ENCODE measurements at regions not wholly inside any gene's neighbourhood (a gene's known extent, or its start where the extent isn't known, plus 50 kb on each side); places are given as distances from the start of the nearest gene placed in this dataset.

DNA sequence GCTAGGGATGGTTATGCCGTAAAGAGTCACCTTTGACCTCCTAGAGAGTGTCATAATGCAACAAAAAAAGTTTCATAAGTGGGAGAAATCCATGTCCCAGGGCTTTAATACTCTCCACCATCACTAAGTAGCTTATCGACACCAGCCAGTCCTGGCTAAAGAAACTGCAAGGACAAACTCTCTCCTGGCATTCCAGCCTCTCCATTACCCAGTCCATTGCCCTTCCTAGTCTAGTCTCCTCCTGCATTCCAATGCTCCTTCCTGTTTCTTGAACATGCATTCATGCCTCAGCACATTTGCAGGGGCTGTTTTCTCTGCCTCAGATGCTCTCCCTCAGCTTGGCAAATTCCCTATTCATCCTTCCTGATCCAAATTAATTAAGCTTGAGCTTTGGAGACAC lies 364.1 kb downstream of the BRINP1 start:
- no peak for DNase-seq (ENCODE audit: low spot score)

DNA sequence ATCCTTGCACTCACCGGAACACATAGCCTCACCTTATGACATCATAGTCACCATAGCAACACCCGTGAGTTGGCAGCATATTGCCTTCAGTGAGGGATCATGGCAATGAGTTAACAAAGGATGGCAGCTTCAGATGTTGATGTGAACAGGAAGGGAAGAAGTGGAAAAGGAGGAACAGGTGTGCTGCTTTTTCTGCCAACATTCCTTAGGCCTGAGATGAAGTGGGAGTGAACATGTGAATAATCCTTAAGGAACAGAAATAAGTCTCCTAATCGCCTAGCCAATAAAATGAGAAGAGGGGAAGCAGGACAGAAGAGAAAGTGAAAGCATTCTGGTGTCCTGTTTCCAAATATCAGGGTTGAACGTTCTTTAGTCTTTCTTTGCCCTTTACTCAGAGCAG lies 360.0 kb downstream of the BRINP1 start:
- no peak for DNase-seq (ENCODE audit: low spot score)

DNA sequence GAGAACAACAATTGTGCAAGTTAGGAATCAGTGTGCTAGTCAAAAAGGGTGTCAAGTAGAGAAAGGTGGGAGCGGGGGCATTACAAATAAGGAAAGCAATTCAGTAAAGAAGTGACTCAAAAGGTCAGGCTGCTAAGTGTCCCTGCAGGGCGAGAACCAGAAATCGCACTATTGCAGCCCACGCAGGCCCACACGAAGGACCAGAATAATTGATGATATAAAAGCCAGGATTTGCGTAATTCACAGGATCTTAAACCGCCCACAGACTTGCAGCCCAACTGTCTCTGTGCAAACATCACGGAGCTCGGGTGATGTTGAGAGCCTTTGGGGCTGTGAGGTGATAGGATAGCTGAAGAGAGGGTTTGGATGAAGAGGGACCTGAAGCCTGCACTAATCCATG lies 349.0 kb downstream of the BRINP1 start:
- DNase-seq (ENCODE audit: low spot score), result no peak

DNA sequence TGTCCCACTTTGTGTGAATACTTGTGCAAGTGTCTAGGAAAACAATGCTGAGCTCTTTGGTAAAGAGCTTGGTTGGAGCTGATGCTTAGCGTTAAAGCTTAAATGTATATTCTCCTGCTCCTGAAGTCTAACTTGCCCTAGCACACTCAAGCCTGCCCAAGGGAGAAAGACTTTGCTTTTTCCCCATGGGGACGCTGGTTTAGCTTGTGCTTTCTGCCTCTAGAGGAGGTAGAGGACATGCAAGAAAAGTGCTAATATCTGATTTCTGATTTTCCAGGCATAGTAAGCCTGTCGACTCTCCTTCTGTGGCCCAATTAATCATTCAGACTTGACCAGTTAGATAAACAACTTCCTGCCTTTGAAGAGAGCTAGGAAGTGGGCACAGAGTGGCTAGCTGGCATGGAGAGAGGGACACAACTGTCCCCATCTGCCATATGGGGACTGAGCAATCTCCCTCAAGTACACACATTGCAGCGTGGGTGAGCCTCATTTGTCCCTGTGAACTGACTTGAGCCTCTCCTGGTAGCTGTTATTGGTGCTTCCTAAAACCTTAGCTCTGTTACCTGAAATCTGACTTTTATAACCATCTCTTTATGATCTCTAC lies 348.4 kb downstream of the BRINP1 start:
- no peak for DNase-seq (ENCODE audit: low spot score)

DNA sequence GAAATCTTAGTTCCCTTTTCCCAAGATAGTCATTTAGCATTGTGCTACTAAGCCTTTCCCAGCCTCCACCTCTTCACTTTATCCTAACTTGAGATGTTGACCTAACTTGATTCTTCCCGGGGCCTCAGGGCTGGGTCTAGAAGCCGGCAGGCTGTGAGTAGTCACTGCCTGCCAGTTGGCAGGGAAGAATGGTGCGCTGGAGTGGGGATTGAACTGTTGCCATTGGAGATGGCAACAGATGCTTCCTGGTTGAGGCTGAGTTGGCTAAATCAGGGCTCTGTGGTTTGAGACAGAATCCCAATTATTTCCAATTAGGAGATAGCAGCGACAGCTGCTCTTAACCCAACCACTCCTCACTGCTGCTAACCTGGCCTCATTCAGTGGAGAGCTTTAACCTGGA lies 343.1 kb downstream of the BRINP1 start:
- no peak for DNase-seq (ENCODE audit: low spot score)

DNA sequence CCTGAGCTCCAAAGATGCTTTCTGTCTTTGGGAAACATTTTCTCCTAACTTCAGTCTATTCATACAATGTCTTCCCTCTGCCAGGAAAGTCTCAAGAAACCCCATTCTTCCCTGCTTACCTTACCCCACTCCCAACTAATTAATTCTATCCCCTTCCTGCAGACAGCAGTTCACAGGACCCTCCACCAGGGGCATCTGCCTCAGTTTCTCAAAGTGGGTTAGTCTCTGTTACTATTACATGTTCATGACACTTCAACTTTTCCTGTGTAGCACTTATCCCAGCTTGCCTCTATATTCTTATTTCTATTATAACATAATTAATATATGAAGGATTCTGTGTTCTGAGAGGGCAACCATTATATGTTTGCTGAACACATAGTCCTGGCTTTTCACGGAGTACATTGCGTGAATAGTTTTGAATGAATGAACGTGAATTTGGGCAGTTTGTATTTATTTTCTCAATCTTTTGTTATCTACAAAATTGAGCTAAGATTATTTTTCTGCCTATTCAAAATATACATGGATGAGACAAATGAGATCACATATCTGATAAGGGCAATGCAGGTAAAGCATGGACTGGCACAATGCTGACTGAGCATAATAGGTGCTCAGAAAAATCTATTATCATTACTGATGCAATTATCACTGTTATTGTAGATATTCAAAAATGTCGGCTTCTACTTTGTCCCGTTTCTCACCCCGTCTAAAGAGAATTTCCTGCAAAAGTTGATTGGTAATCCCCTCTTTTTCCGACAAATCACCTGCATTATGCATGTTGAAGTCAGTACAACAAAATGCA lies 341.1 kb downstream of the BRINP1 start:
- no peak for DNase-seq (ENCODE audit: low spot score)

DNA sequence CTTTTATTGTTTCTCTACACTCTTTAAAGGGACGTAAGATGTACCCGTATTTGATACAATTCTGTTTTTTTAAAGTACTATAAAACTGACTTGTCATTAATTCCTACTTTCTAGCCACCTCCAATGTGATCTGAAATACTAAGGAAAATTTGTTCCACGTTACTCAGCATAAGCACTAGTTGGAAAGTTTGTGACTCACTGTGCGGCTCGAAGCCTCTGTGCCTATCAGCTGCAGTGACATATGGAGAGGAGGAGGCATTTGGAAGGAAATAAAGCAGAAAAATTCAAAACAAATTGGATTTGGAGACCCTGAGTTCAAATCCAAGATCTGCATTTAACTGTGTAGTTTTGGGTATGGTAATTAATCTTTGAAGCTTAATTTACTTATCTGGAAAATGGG lies 339.3 kb downstream of the BRINP1 start:
- DNase-seq (ENCODE audit: low spot score), result no peak

DNA sequence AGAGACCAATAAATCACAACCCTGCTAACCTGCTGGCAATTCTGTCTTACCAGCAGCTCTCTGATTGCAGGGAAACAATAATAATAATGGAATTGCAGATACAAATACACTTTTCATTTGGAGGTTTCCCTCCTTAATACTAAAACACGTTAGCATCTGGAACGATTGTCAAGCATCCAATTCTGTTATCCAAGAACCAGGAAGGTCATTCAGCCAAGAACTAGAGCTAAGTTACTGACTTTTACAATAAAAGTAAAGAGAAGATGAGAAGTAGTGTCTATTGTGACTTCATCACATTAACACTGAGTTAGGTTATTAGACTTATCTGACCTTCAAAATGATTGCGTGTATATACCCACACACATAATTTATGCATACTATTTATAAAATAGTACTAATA lies 335.6 kb downstream of the BRINP1 start:
- DNase-seq (ENCODE audit: low spot score), result no peak

DNA sequence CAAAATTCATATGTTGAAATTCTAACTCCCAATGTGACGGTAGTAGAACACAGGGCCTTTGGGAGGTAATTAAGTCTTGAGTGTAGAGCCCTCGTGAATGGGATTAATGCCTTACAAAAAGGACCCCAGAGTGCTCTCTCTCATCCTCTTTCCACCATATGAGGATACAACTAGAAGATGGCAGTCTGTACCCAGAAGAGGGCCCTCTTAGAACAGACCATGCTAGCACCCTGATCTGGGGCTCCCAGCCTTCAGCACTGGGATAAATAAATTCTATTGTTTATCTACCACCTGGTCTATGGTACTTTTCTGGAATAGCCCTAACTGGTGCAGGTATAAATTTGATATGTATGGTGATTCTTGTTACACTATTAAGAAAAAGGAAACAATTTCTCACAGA lies 332.3 kb downstream of the BRINP1 start:
- no peak for DNase-seq (ENCODE audit: low spot score)

DNA sequence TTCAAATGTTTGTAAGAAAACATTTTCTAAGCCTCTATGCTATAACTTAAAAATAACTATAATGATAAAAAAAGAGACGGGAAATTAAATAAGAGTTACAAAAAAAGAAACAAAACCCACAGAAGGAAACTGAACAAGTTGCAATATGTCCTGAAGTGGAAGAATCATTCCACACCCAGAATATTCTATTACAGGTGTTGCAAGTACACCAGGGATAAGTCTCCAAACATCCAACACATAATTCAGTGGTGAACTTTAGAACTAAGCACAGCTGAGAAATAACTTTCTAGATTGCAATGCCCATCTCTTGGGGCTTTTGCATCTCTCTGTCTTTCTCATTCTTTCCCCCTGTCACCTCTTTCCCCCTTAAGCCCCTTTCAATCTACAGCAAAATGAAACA lies 325.2 kb downstream of the BRINP1 start:
- no peak for DNase-seq (ENCODE audit: low spot score)

DNA sequence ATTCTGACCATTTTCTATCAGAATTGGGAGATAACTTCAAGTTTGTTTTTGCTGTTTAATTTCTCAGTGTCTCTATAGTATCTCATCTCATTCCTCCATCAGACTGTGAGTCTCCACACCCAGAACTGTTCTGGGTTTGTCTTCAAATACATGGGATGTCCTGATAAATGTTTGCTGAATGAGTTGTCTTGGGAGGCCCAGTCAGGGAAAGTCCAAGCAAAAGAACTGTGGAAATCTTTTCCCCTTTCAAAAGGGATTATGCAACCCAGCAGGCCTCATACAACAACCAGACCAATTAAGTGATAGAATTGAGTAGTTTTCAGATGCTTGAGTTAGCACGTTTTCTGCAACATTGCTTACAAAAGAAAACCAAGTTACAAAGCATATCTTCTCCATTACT lies 324.4 kb downstream of the BRINP1 start:
- no peak for DNase-seq (ENCODE audit: low spot score)

DNA sequence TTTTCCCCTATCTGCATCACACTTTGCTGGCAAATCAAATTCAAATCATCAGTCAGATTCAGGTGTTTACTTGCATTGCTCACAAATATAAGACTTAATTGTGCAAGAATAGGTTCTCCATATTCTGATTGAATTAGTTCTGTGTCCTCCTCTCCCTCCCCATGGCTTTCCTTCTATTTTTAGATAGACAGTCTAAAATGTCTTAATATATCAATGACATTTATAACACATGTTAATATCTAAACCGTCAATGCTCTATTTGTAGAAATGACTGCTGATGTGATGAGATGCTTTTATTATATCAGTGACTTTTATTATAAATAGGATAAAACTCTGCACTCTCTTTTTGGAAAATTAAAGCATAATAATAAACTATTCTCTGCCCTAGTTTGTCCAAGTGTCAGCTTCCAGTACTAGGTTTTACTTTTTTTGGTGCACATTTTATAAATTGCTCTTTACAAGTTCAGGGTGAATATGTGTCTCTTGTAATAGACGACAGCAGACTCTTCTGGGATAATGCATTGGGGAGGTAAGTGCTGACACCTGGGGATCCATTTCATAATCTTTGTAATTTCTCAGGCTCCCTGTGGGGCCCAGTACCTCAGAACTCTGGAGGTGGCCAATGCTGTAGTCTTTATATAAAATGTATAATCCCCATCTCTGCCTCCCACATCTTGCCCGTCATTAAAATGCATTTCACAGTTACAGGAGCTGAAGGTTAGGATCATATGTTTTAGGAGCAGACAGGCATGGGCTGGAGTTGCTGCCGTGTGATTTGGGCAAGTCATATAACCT lies 321.5 kb downstream of the BRINP1 start:
- no peak for DNase-seq (ENCODE audit: low spot score)

DNA sequence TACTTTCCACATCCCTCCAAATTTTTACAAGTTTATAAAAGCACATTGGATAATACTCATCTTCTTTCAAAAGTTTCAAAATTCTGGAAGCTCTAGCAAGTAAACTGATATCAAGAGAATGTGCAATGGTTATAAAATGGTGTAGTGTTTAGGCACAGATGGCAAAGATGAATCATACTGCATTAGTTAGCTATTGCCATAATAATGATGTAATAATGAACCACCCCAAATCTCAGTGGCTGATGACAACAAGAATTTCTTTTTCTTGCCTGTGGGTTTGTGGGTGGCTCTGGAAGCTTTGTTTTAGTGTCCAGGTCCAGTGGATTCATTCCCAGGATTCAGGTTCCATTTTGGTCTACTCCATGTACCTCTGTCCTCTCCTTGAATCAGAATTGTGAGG lies 319.0 kb downstream of the BRINP1 start:
- no peak for DNase-seq (ENCODE audit: low spot score)

DNA sequence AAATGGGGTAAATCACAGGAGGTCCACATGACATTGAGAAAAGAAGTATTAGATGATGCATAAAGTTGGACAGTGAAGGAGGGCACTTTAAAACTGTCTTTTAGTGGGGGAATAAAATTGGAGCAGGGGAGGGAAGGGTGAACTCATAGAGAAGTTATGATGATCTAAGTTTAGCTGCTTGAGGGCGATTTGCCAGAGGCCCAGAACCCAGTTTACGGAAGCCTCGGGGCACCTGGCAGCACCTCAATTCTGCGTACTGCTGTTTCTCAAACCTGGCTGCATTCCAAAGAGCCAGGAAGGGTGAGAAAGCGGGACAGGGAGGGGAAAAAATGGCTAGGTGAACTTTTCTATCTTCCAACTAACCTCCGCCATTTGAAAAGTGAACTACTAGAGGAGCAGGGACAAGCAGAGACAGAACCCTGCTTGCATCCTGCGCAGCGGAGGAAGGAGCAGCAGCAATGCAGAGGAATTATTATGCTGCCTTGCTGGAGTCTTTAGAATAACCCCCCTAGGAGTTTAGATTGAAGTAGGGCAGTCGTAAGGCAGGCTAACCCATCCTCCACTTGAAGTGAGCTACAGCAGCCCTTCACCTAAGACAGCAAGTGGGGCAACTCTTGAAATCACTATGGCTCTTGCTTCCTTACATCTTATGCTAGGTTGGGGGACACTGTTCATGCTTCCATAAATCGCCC lies 316.8 kb downstream of the BRINP1 start:
- no peak for DNase-seq (ENCODE audit: low spot score)

DNA sequence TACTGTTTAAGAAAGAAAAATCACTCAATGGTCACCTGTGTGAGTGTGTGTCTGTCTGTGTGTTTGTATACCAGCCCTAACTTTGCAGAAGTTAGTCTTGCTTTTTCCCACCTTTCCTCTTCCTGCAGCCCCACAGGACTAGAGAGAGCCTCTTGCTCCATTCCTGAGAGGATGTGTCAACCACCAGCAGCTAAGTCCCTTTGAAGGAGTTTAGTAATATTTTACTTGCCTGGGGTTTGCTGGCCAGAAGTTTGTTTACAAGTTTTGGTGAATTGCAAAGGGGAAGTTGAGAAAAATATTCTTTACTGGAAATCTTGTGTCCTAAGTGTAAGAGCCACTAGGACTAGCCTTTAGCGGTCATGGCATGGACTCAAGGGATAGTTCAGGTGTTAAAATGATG lies 316.2 kb downstream of the BRINP1 start:
- DNase-seq (ENCODE audit: low spot score), result no peak

DNA sequence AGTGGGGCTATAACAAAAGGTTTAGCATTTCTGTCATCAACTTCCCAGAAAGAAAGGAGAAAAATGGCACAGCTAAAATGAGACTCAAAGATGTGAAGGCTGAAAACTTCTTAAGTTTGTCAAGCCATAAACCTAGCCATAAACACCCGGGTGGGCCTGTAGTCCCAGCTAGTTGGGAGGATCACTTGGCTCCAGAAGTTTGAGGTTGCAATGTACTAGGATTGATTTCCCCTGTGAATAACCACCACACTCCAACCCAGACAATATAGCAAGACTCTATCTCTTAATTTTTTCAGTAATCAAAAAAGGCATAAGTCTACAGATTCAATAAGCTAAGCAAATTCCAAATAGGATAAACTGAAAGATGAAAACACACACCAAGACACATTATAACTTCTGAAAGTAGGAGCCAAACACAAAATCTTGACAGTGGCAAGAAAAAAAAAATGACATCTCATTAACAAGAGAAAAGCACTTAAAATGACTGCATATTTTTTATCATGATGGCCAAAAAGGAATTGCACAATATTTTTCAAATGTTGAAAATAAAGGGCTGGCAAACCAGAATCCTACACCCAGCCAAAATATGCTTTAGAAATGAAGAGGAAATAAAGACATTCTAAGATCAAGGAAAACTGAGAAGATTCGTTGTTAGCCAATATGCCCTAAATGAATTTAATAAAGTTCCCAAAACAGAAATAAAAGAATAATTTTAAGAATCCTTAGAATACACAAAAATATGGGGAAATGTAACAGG lies 308.4 kb downstream of the BRINP1 start:
- no peak for DNase-seq (ENCODE audit: low spot score)

DNA sequence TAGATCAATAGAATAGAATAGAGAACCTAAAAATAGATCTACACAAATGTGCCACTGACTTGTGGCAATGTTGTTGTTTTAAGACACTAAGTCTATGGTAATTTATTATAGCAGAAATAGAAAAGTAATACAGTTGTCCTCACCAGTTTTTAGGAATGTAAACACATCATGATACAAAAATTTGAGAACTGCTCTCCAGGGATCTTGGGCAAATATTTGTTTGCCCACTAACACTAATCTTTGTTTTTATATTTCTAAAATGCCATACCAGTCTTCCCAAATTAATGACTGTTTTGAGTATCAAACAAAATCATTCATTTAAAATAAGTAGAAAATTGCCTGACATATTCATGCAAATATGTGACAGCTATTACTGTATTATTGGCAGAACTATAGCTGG lies 297.6 kb downstream of the BRINP1 start:
- DNase-seq (ENCODE audit: low spot score), result no peak

DNA sequence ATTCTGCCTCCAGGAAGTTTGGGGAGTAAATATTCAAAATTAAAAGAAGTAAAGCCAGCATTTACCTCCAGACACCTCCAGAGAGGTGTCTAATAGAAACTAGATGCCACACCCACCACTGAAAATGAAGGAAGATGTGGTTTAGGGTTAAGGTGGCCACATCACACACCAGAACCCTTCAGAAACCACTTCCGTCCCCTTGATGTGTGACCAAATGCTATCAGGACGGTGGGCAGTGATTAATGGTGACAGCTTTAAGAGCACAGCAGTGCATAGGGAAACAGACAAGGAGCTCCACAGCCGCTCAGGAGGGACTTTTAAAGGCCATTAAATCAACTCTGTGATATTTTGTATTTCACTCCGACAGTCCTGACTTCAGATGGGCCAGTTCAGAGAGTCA lies 295.2 kb downstream of the BRINP1 start:
- DNase-seq (ENCODE audit: low spot score), result no peak

DNA sequence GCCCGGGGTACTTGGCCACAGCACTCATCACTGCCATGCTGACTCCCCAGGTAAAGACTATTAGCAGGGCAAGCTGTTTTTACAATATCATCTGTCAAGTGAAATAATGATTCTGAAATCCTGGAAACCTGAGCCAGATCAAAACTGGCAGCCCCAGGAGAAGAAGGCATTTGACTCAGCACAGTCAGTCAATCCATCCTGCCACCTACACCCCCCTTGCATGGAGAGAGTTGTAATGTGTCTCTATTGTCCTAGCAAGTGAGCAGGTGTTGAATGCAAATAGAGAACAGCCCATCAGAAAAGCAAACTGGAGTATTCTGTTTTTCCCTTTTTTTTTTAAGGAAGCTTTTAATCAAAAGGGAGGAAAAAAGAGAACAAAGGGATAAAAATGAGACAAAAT lies 291.2 kb downstream of the BRINP1 start:
- DNase-seq (ENCODE audit: low spot score), result no peak

DNA sequence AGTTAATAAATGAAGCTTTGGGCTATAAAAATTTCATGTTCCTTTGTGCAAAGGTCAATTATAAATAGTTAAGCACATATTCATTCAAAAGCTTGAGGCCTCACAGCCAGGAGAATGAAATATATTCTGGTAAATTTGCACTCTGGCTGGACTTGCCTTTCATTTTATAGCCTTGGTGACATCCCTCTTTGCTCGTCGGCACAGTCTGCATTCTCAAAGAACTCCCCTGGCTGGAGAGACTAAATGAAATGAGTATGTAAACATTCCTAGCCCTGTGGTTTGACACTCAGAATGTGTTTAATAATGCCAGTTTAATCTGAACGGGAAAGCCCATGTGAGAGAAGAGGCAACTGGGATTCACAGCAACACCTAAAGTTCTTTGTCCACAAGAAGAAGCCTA lies 285.6 kb downstream of the BRINP1 start:
- DNase-seq (ENCODE audit: low spot score), result no peak

DNA sequence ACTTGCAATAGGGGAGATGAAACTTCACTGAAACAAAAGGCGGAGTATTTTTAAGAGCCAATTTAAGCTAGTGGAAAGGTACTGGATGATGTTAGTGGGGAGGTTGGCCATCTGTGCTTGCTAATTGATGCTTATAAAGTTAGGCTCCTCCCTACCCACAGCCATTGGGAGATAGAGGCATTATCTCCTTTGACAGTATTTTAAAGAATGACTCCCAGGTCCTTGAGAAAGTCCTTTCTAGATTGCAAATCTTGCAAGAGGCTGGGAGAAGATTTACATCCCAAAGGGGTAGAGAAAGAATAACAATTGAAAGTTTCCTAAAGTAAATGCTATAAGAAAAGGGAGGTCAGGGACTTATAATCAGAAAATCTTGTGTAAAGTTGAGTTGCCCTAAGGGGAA lies 282.6 kb downstream of the BRINP1 start:
- DNase-seq (ENCODE audit: low spot score), result no peak

DNA sequence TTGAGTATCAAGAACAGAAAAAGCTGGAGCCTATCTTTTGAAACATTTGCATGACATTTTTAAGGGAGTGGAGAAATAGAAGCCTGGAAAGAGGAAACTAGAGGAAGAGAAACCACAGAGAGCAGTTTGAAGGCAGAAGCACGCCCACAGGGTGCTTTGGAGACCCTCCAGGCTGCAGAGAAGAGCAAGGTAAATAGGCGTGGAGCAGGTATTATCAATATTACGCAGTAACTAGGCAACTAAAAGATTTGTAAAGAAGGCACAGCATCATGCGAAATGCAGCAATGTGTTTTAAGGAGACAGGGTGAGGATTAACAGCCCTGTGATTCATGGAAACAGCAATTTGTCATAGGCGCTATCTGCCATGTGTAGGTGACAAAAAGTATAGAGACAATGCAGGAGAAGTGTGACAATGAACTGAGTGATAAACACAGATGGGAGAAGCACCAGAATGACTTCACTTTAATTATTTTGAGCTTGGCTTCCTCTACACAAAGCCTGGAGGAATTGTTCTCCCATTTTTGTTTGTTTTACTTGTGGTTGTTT lies 281.2 kb downstream of the BRINP1 start:
- DNase-seq (ENCODE audit: low spot score), result no peak

Data from CD4-positive, alpha-beta T cell treated with Interleukin-2 at 100 ng/mL for 4 hours (primary cell).